HCEC 1CT (cell line): ENCODE measurements at regions not wholly inside any gene's neighbourhood (a gene's known extent, or its start where the extent isn't known, plus 50 kb on each side); places are given as distances from the start of the nearest gene placed in this dataset.

Experiments
- DNase-seq: peaks from one replicate; pipeline ENCODE4 v3.0.0-alpha.2; 2017

DNA sequence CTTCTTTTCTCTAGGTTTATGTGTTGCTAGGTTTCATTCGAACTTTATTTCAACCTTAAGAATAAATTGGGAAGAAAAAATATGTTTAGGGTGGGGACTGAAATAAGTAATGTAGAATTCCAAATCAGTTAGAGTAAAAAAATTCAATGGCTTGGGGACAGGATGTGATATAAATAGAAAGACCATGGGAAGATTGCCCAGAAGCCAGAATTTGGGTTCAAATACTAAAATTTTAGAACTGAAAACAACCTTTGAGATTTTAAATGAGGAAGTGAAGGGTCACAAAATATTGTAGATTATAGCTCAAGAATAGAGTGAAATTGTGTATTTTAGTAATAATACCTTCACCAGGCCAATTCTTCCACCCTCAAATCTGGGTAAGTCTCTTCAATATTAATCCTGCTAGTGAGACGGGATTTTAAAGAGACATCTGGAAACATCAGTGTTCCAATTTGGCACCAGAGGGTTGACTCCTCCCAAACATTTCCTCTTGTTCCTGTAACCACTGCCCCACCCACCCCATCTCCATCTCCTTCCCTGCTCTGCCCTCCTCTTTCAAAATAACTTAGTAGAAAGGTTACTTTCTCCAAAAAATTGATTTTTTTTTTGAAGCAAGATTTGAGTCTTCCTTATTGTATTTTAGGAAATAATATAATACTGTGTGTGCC lies 51.3 kb upstream of the FAM3C start:
- DNase-seq: no peak

GRCh38 chr7:121446526-121446925 lies 50.4 kb upstream of the FAM3C start:
- DNase-seq: no peak
